Endothelial cell of umbilical vein (primary cell): ENCODE measurements at regions not wholly inside any gene's neighbourhood (a gene's known extent, or its start where the extent isn't known, plus 50 kb on each side); places are given as distances from the start of the nearest gene placed in this dataset.

Experiments used
- BruUV-seq: library from RNA; stranded (reverse); fragments of 400-500 nt; replicated peaks from 2 replicates; lab custom pipeline; 2021; lab: Mats Ljungman, UMichigan
- CTCF ChIA-PET: fragments of 300-600, 350-600 bp; sonication (Branson Sonifier 250); formaldehyde crosslinking; loops from one replicate; lab custom pipeline; 2021; ENCODE audit warnings: antibody characterized with exemption, inconsistent platforms; lab: Charles Lee
- POLR2A ChIA-PET: fragments of 300-600, 350-600 bp; sonication (Branson Sonifier 250); formaldehyde crosslinking; loops from one replicate; lab custom pipeline; 2021; ENCODE audit warnings: antibody characterized with exemption, inconsistent platforms; lab: Charles Lee
- DNase-seq: peaks from one replicate; pipeline ENCODE4 v3.0.0-alpha.2; 2011; ENCODE audit warnings: low read depth, low spot score
- FAIRE-seq: peaks from 2 replicates; lab custom pipeline; 2011; peaks lifted over from hg19 to GRCh38; lab: Jason Lieb, UNC
- H2AFZ ChIP-seq: 2 replicates; pipeline ENCODE4 v1.6.0; 2012; ENCODE audit warnings: low read depth, low read length, control low read depth, inconsistent platforms
- H3K27ac ChIP-seq: 2 replicates; pipeline ENCODE4 v1.5.1; 2011; ENCODE audit warnings: low read depth, mild to moderate bottlenecking, control low read depth, low read length, moderate library complexity; ENCODE audit not compliant: insufficient read depth
- H3K27me3 ChIP-seq, 2 experiments: 2 replicates each; pipeline versions ENCODE4 v1.6.0 to v1.6.1; 2011; ENCODE audit warnings: low read length in 2 of 2, mixed read lengths in 1 of 2; ENCODE audit not compliant: control insufficient read depth in 2 of 2, insufficient read depth in 2 of 2
- H3K36me3 ChIP-seq, 2 experiments: 2 replicates in 1 of 2; 3 replicates in 1 of 2; pipeline ENCODE4 v1.5.1; 2011; ENCODE audit warnings: low read length in 2 of 2, mild to moderate bottlenecking in 1 of 2, moderate library complexity in 1 of 2; ENCODE audit not compliant: control insufficient read depth in 2 of 2, insufficient read depth in 2 of 2; ENCODE audit errors: extremely low read depth in 1 of 2
- H3K4me1 ChIP-seq: 3 replicates; pipeline ENCODE4 v1.5.1; 2011; ENCODE audit warnings: mild to moderate bottlenecking, low read length; ENCODE audit not compliant: control insufficient read depth, insufficient read depth; ENCODE audit errors: extremely low read depth
- H3K4me2 ChIP-seq: 2 replicates; pipeline ENCODE4 v1.6.1; 2011; ENCODE audit warnings: low read length, control low read depth, mixed read lengths; ENCODE audit not compliant: insufficient read depth
- H3K4me3 ChIP-seq, 3 experiments: fragments of 200-600 bp in 1 of 3; sonication (generic), shearing (Covaris generic) in 1 of 3; replicated peaks in 1 of 3; 2 replicates each; pipeline ENCODE4 v1.5.1; 2011 to 2016; ENCODE audit warnings: control low read depth in 3 of 3, low read length in 3 of 3, mild to moderate bottlenecking in 2 of 3, inconsistent platforms in 1 of 3, low read depth in 1 of 3, moderate library complexity in 1 of 3; ENCODE audit not compliant: insufficient read depth in 1 of 3
- H3K79me2 ChIP-seq: 2 replicates; pipeline ENCODE4 v1.6.0; 2012; ENCODE audit warnings: low read length, inconsistent platforms; ENCODE audit not compliant: control insufficient read depth, insufficient read depth
- H3K9ac ChIP-seq: replicated peaks from 2 replicates; pipeline ENCODE3; 2011; ENCODE audit warnings: low read length, control low read depth; ENCODE audit not compliant: insufficient read depth; ENCODE audit errors: extremely low read depth
- H3K9me1 ChIP-seq: replicated peaks from 3 replicates; pipeline ENCODE4 v1.6.0; 2011; ENCODE audit warnings: mild to moderate bottlenecking, low read length; ENCODE audit not compliant: control insufficient read depth, insufficient read depth; ENCODE audit errors: extremely low read depth
- H3K9me3 ChIP-seq: replicated peaks from 2 replicates; pipeline ENCODE4 v1.5.1; 2012; ENCODE audit warnings: low read length, inconsistent platforms; ENCODE audit not compliant: control insufficient read depth, insufficient read depth
- H4K20me1 ChIP-seq: replicated peaks from 2 replicates; pipeline ENCODE3; 2011; ENCODE audit warnings: mild to moderate bottlenecking, low read length; ENCODE audit not compliant: control insufficient read depth, insufficient read depth; ENCODE audit errors: extremely low read depth
- EZH2 ChIP-seq: IDR thresholded peaks from 2 replicates; pipeline ENCODE4 v1.6.1; 2012; ENCODE audit warnings: borderline replicate concordance, low read depth, mild to moderate bottlenecking, moderate library complexity, low read length, inconsistent platforms; ENCODE audit not compliant: severe bottlenecking
- FOS ChIP-seq: IDR thresholded peaks from 2 replicates; pipeline ENCODE4 v1.6.1; 2011; ENCODE audit warnings: mild to moderate bottlenecking, low read length, moderate library complexity, borderline replicate concordance; ENCODE audit not compliant: insufficient read depth
- GATA2 ChIP-seq: IDR thresholded peaks from 2 replicates; pipeline ENCODE4 v1.7.0; 2011; ENCODE audit warnings: low read depth, mild to moderate bottlenecking, moderate library complexity, mixed read lengths, low read length; ENCODE audit not compliant: insufficient read length, insufficient read depth
- JUN ChIP-seq: IDR thresholded peaks from 2 replicates; pipeline ENCODE4 v1.6.1; 2011; ENCODE audit warnings: borderline replicate concordance, low read depth; ENCODE audit not compliant: insufficient read length, insufficient read depth
- MYC ChIP-seq: IDR thresholded peaks from one replicate; pipeline ENCODE4 v1.6.1; 2011; ENCODE audit warnings: mild to moderate bottlenecking, low read depth, low read length
- POLR2A ChIP-seq: IDR thresholded peaks from 2 replicates; pipeline ENCODE4 v1.6.1; 2012; ENCODE audit warnings: low read depth, mild to moderate bottlenecking, control low read depth, low read length
- POLR2AphosphoS5 ChIP-seq: IDR thresholded peaks from 2 replicates; pipeline ENCODE4 v1.6.1; 2012; ENCODE audit warnings: low read depth, mild to moderate bottlenecking, control low read depth, low read length, moderate library complexity; ENCODE audit not compliant: insufficient read depth
- dilution Hi-C: fragments of 300-500 bp; cut with MboI; formaldehyde crosslinking; loops from one replicate; pipeline ENCODE4 v1.15.0; 2019; ENCODE audit warnings: low sequenced_read_pairs; ENCODE audit not compliant: extremely low pct_ligation_motif_present
- intact Hi-C: fragments of 100-400 bp; cut with micrococcal nuclease; formaldehyde crosslinking; loops from one replicate; pipeline ENCODE4 v1.10.0; 2022
- TF ChIP-seq, protein P1 (sequence below): IDR thresholded peaks from 2 replicates; pipeline ENCODE4 v1.6.1; 2011; ENCODE audit not compliant: insufficient read depth, insufficient read length
- TF ChIP-seq, protein P2 (sequence below), 2 donors: IDR thresholded peaks; 1 replicate in 1 of 2; 2 replicates in 1 of 2; pipeline ENCODE4 v1.5.1; 2011; ENCODE audit warnings: low read length in 2 of 2, mild to moderate bottlenecking in 2 of 2, moderate library complexity in 2 of 2, control low read depth in 1 of 2, inconsistent platforms in 1 of 2, low read depth in 1 of 2; ENCODE audit not compliant: insufficient read depth in 1 of 2; ENCODE audit errors: extremely low read depth in 1 of 2

DNA sequence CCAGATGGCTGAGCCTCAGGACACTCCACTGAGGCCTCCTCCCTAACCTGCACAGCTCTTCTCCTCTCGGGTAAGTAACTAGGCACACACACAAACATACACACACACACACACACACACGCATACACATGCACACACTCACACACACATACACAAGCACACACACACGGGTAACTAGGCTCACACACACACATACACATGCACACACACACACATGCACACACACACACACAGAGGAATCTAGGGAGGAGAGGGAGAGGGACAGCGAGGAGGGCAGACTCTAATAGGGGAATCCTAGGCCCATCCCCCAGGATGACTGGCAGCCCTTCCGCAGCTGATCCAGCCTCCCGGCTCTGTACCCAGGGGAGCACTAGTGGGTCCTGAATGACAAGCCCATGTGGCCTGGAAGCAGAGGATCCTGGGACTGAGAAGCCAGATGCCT lies 177.4 kb upstream of the LINGO1 start:
- Histone ChIP-seq H3K27ac (no peak overlapping the region), H3K4me3 (no peak overlapping the region), H3K9me3 (no peaks in the 10 kb centered on the region), H2AFZ (no peak overlapping the region), H3K79me2 (no peaks in the 10 kb centered on the region), H3K27me3 (no peaks in the 10 kb centered on the region), H3K9ac (no peak overlapping the region), H4K20me1 (no peaks in the 10 kb centered on the region), H3K9me1 (no peaks in the 10 kb centered on the region), H3K4me2 (no peak overlapping the region), H3K36me3 (no peaks in the 10 kb centered on the region), H3K4me1 (no peaks in the 10 kb centered on the region)
- TF ChIP-seq POLR2A (no peak), JUN (no peak), EZH2 (no peak), GATA2 (no peak), MYC (no peak), FOS (no peak), POLR2AphosphoS5 (no peak)
- TF ChIP-seq, protein P1, sequence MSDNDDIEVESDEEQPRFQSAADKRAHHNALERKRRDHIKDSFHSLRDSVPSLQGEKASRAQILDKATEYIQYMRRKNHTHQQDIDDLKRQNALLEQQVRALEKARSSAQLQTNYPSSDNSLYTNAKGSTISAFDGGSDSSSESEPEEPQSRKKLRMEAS, result no peak
- TF ChIP-seq, protein P2, sequence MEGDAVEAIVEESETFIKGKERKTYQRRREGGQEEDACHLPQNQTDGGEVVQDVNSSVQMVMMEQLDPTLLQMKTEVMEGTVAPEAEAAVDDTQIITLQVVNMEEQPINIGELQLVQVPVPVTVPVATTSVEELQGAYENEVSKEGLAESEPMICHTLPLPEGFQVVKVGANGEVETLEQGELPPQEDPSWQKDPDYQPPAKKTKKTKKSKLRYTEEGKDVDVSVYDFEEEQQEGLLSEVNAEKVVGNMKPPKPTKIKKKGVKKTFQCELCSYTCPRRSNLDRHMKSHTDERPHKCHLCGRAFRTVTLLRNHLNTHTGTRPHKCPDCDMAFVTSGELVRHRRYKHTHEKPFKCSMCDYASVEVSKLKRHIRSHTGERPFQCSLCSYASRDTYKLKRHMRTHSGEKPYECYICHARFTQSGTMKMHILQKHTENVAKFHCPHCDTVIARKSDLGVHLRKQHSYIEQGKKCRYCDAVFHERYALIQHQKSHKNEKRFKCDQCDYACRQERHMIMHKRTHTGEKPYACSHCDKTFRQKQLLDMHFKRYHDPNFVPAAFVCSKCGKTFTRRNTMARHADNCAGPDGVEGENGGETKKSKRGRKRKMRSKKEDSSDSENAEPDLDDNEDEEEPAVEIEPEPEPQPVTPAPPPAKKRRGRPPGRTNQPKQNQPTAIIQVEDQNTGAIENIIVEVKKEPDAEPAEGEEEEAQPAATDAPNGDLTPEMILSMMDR (IDR thresholded peaks at IDR 0.05; ENCODE audit: extremely low read depth in 1 of 2, insufficient read depth in 1 of 2, low read depth in 1 of 2, low read length in 2 of 2), result no peak
- DNase-seq (no peak), FAIRE-seq (no peak)
- ChIA-PET CTCF (no interaction called here), POLR2A (no interaction called here)
- intact Hi-C loops, result no loop called here
- dilution Hi-C loops, result no loop called here
- BruUV-seq, result no TSS peak
